DMS53 treated with DMSO at 0.1 percent for 48 hours (cell line): ENCODE measurements at regions not wholly inside any gene's neighbourhood (a gene's known extent, or its start where the extent isn't known, plus 50 kb on each side); places are given as distances from the start of the nearest gene placed in this dataset.
"Not testable (repeated sequence)": the region's sequence is repeated elsewhere in the genome, so short reads cannot be mapped to it uniquely, and the experiment has no call there.

Source experiments
- DNase-seq: peaks from one replicate; lab custom pipeline; 2025; ENCODE audit not compliant: unreplicated experiment; lab: John Stamatoyannopoulos, UW

- not testable (repeated sequence) for DNase-seq
These were observed 405.2 kb upstream of the MAP2 start for GRCh38 chr2:209018633-209019032.

GRCh38 chr2:209029249-209029648, 394.6 kb upstream of the MAP2 start:
- DNase-seq = no peak

GRCh38 chr2:209044307-209044706, 379.5 kb upstream of the MAP2 start:
- no peak for DNase-seq

- no peak for DNase-seq
These were observed 377.7 kb upstream of the MAP2 start for GRCh38 chr2:209046163-209046562.

- no peak for DNase-seq
These were observed 374.2 kb upstream of the MAP2 start for GRCh38 chr2:209049608-209050007.

GRCh38 chr2:209062210-209062609, 361.6 kb upstream of the MAP2 start:
- DNase-seq = no peak

- no peak for DNase-seq
These were observed 353.6 kb upstream of the MAP2 start for GRCh38 chr2:209070262-209070661.

- DNase-seq = no peak
These were observed 350.7 kb upstream of the MAP2 start for GRCh38 chr2:209073151-209073550.

- DNase-seq = no peak
These were observed 349.1 kb upstream of the MAP2 start for GRCh38 chr2:209074711-209075110.

- DNase-seq = no peak
These were observed 347.7 kb upstream of the MAP2 start for GRCh38 chr2:209076151-209076550.

GRCh38 chr2:209086761-209087160, 337.1 kb upstream of the MAP2 start:
- DNase-seq = no peak

- DNase-seq = no peak
These were observed 332.8 kb upstream of the MAP2 start for GRCh38 chr2:209091056-209091455.

GRCh38 chr2:209094221-209094620, 329.6 kb upstream of the MAP2 start:
- no peak for DNase-seq

GRCh38 chr2:209095432-209095831, 328.4 kb upstream of the MAP2 start:
- DNase-seq = peak; percentile 30

- no peak for DNase-seq
These were observed 326.7 kb upstream of the MAP2 start for GRCh38 chr2:209097168-209097567.

- DNase-seq = no peak
These were observed 321.5 kb upstream of the MAP2 start for GRCh38 chr2:209102319-209102718.

GRCh38 chr2:209113026-209113425, 310.8 kb upstream of the MAP2 start:
- no peak for DNase-seq

- DNase-seq = no peak
These were observed 309.1 kb upstream of the MAP2 start for GRCh38 chr2:209114588-209115240.

GRCh38 chr2:209121691-209122090, 302.2 kb upstream of the MAP2 start:
- DNase-seq = no peak

GRCh38 chr2:209125291-209125690, 298.6 kb upstream of the MAP2 start:
- DNase-seq = no peak

GRCh38 chr2:209138079-209138478, 285.8 kb upstream of the MAP2 start:
- no peak for DNase-seq

- no peak for DNase-seq
These were observed 282.7 kb upstream of the MAP2 start for GRCh38 chr2:209141142-209141541.

- DNase-seq = no peak
These were observed 282.0 kb upstream of the MAP2 start for GRCh38 chr2:209141818-209142217.
